ENCODE measurements at regions not wholly inside any gene's neighbourhood (a gene's known extent, or its start where the extent isn't known, plus 50 kb on each side); places are given as distances from the start of the nearest gene placed in this dataset.
A peak's percentile ranks its signal among the peaks of the same experiment; 100 is the strongest.
"Not testable (repeated sequence)": the region's sequence is repeated elsewhere in the genome, so short reads cannot be mapped to it uniquely, and the experiment has no call there.

DNA sequence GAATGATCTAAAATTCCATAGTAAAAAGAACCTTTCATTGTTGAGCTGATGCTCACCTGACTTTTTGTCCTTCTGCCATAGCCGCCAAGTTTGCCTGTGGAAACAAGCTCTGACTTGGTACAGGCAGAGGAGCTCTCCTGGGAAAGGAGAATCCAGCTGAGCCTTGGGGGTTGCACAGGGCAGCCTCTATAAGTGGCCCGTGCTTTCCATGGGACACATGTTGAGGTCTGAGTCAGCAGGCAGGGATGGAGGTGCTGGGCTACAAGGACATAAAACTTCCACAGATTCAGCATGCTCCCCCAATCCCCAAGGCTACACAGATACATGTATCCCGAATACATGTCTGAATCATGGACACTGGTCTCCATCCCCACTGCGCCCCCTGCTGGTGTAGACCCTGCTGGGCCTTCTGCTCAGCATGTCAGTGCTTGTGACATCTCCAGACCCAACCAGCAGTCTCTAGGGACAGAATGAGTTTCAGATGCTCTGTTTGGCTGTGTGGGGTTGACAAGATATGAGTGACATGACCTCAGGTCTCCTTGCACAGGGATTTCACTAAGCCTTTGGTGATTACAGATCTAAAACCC lies 551.7 kb downstream of the RPIA start:
- H2AFZ ChIP-seq (ENCODE audit: low read length); H3K36me3 ChIP-seq (ENCODE audit: insufficient read depth, low read length); H4K20me1 ChIP-seq (ENCODE audit: insufficient read depth, low read depth, low read length); H3K4me2 ChIP-seq (ENCODE audit: low read depth, low read length, poor library complexity, severe bottlenecking); H3K27me3 ChIP-seq (ENCODE audit: low read length); H3K9me2 ChIP-seq (replicated peaks; ENCODE audit: insufficient read depth, low read length); H3K9me3 ChIP-seq (ENCODE audit: low read length); H3K79me2 ChIP-seq (ENCODE audit: low read length); H3K4me3 ChIP-seq (ENCODE audit: low read length); H3K9ac ChIP-seq (ENCODE audit: low read length); H3K27ac ChIP-seq (ENCODE audit: low read length): not testable (repeated sequence)
- DNase-seq, result peak; percentile 42
- peaks cover 24% of the 10 kb centered on the region for H3K4me1 ChIP-seq (ENCODE audit: low read length)

DNA sequence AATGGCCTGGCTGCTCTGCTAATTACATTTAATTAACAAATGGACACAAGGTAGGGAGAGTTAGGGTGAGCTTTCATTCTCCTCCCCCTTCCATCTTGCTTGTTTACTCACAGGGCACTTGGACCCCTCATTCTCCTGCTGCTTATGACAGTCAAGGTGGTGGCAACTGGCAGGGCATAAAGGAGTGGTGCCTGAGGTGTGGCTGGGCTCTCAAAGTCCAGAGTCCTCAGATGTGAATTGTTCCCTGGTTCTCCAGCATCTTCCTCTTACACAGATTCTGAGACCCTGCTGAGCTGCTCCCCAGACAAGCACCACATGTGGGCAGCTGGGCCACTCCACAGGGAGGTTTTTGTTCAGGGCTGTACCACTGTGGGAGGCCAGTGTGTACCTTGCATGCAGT lies 552.9 kb downstream of the RPIA start:
- Histone ChIP-seq H3K4me2 (ENCODE audit: low read depth, low read length, poor library complexity, severe bottlenecking) (peak overlapping the region; percentile 51), H3K4me3 (ENCODE audit: low read length) (peak overlapping the region; percentile 40; the same call in 1 of the 2 replicates), H3K9ac (ENCODE audit: low read length) (peak overlapping the region; percentile 39; the same call in 1 of the 2 replicates), H3K27ac (ENCODE audit: low read length) (peak overlapping the region; percentile 78; the same call in 1 of the 2 replicates), H3K4me1 (ENCODE audit: low read length) (peaks cover 24% of the 10 kb centered on the region)
- H3K36me3 ChIP-seq (ENCODE audit: insufficient read depth, low read length); H3K79me2 ChIP-seq (ENCODE audit: low read length); H3K9me2 ChIP-seq (replicated peaks; ENCODE audit: insufficient read depth, low read length); H3K9me3 ChIP-seq (ENCODE audit: low read length); DNase-seq; H3K27me3 ChIP-seq (ENCODE audit: low read length); H4K20me1 ChIP-seq (ENCODE audit: insufficient read depth, low read depth, low read length); H2AFZ ChIP-seq (ENCODE audit: low read length): not testable (repeated sequence)

DNA sequence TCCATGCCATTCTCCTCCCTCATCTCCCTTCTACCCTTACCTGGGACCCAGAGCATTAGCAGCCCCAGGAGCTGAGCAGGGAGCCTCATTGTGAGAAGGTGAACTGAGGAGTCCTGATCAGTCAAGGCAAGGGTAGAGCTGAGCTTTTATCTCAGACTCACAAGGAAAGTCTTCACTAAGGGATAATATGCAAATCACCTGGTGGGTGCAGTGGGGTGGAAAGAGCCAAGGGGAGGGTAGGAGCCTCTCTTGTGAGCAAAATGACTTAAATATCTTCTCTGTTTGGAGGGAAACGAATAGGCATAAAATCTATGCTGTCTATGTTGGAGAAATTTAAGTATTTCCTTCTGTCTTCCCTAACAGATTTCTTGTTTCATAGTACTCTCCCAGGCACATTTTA lies 554.0 kb downstream of the RPIA start:
- Histone ChIP-seq H3K4me2 (ENCODE audit: low read depth, low read length, poor library complexity, severe bottlenecking) (peak overlapping the region; percentile 59), H3K9ac (ENCODE audit: low read length) (peak overlapping the region; percentile 47; the same call in 1 of the 2 replicates), H3K4me3 (ENCODE audit: low read length) (peak overlapping the region; percentile 50; the same call in 1 of the 2 replicates)

GRCh38 chr2:89246027-89246426 lies 554.6 kb downstream of the RPIA start:
- H3K9ac ChIP-seq (ENCODE audit: low read length); H2AFZ ChIP-seq (ENCODE audit: low read length); H3K9me2 ChIP-seq (replicated peaks; ENCODE audit: insufficient read depth, low read length); H3K79me2 ChIP-seq (ENCODE audit: low read length); H3K27me3 ChIP-seq (ENCODE audit: low read length); H3K36me3 ChIP-seq (ENCODE audit: insufficient read depth, low read length); H4K20me1 ChIP-seq (ENCODE audit: insufficient read depth, low read depth, low read length); H3K9me3 ChIP-seq (ENCODE audit: low read length); H3K4me3 ChIP-seq (ENCODE audit: low read length): not testable (repeated sequence)
- Histone ChIP-seq H3K27ac (ENCODE audit: low read length) (peak overlapping the region; percentile 78), H3K4me1 (ENCODE audit: low read length) (peaks cover 24% of the 10 kb centered on the region), H3K4me2 (ENCODE audit: low read depth, low read length, poor library complexity, severe bottlenecking) (peak overlapping the region; percentile 59)
- peak; percentile 60 for DNase-seq

More for the DNA sequence above, 554.0 kb downstream of the RPIA start:
- not testable (repeated sequence) for H4K20me1 ChIP-seq (ENCODE audit: insufficient read depth, low read depth, low read length); H3K79me2 ChIP-seq (ENCODE audit: low read length); H3K27me3 ChIP-seq (ENCODE audit: low read length); H3K36me3 ChIP-seq (ENCODE audit: insufficient read depth, low read length); H2AFZ ChIP-seq (ENCODE audit: low read length); H3K9me2 ChIP-seq (replicated peaks; ENCODE audit: insufficient read depth, low read length); H3K9me3 ChIP-seq (ENCODE audit: low read length)
- H3K4me1 ChIP-seq (ENCODE audit: low read length), result peaks cover 24% of the 10 kb centered on the region
- DNase-seq, result peak; percentile 76
- H3K27ac ChIP-seq (ENCODE audit: low read length), result peak overlapping the region; percentile 78

GRCh38 chr2:89246620-89247019 lies 555.1 kb downstream of the RPIA start:
- not testable (repeated sequence) for H2AFZ ChIP-seq (ENCODE audit: low read length); H4K20me1 ChIP-seq (ENCODE audit: insufficient read depth, low read depth, low read length); H3K9me2 ChIP-seq (replicated peaks; ENCODE audit: insufficient read depth, low read length); H3K27me3 ChIP-seq (ENCODE audit: low read length); H3K9me3 ChIP-seq (ENCODE audit: low read length); DNase-seq; H3K9ac ChIP-seq (ENCODE audit: low read length); H3K36me3 ChIP-seq (ENCODE audit: insufficient read depth, low read length); H3K4me3 ChIP-seq (ENCODE audit: low read length); H3K79me2 ChIP-seq (ENCODE audit: low read length)
- Histone ChIP-seq H3K27ac (ENCODE audit: low read length) (peak overlapping the region; percentile 78), H3K4me2 (ENCODE audit: low read depth, low read length, poor library complexity, severe bottlenecking) (peak overlapping the region; percentile 59), H3K4me1 (ENCODE audit: low read length) (peaks cover 24% of the 10 kb centered on the region)

GRCh38 chr2:89255013-89255412 lies 563.5 kb downstream of the RPIA start:
- H3K27ac ChIP-seq (ENCODE audit: low read length); H3K4me3 ChIP-seq (ENCODE audit: low read length); H3K79me2 ChIP-seq (ENCODE audit: low read length); H3K4me1 ChIP-seq (ENCODE audit: low read length); H4K20me1 ChIP-seq (ENCODE audit: insufficient read depth, low read depth, low read length); H3K4me2 ChIP-seq (ENCODE audit: low read depth, low read length, poor library complexity, severe bottlenecking); H3K36me3 ChIP-seq (ENCODE audit: insufficient read depth, low read length); DNase-seq; H3K27me3 ChIP-seq (ENCODE audit: low read length); H3K9ac ChIP-seq (ENCODE audit: low read length); H2AFZ ChIP-seq (ENCODE audit: low read length); H3K9me2 ChIP-seq (replicated peaks; ENCODE audit: insufficient read depth, low read length); H3K9me3 ChIP-seq (ENCODE audit: low read length): not testable (repeated sequence)

- not testable (repeated sequence) for H3K4me3 ChIP-seq (ENCODE audit: low read length); H3K79me2 ChIP-seq (ENCODE audit: low read length); H3K9ac ChIP-seq (ENCODE audit: low read length); H2AFZ ChIP-seq (ENCODE audit: low read length); H3K27me3 ChIP-seq (ENCODE audit: low read length); H4K20me1 ChIP-seq (ENCODE audit: insufficient read depth, low read depth, low read length); H3K9me3 ChIP-seq (ENCODE audit: low read length); H3K27ac ChIP-seq (ENCODE audit: low read length); H3K36me3 ChIP-seq (ENCODE audit: insufficient read depth, low read length); H3K9me2 ChIP-seq (replicated peaks; ENCODE audit: insufficient read depth, low read length); H3K4me2 ChIP-seq (ENCODE audit: low read depth, low read length, poor library complexity, severe bottlenecking)
- peak; percentile 34 for DNase-seq
- H3K4me1 ChIP-seq (ENCODE audit: low read length), result peaks cover 13% of the 10 kb centered on the region
Measured at GRCh38 chr2:89273443-89273842, 582.0 kb downstream of the RPIA start.

GRCh38 chr2:89280536-89280935 lies 589.1 kb downstream of the RPIA start:
- not testable (repeated sequence) for H2AFZ ChIP-seq (ENCODE audit: low read length); H3K4me1 ChIP-seq (ENCODE audit: low read length); H3K79me2 ChIP-seq (ENCODE audit: low read length); H3K4me2 ChIP-seq (ENCODE audit: low read depth, low read length, poor library complexity, severe bottlenecking); H3K4me3 ChIP-seq (ENCODE audit: low read length); H3K9me3 ChIP-seq (ENCODE audit: low read length); H3K27ac ChIP-seq (ENCODE audit: low read length); H3K27me3 ChIP-seq (ENCODE audit: low read length); H3K9me2 ChIP-seq (replicated peaks; ENCODE audit: insufficient read depth, low read length); DNase-seq; H4K20me1 ChIP-seq (ENCODE audit: insufficient read depth, low read depth, low read length); H3K36me3 ChIP-seq (ENCODE audit: insufficient read depth, low read length); H3K9ac ChIP-seq (ENCODE audit: low read length)
